CD4-positive, alpha-beta T cell treated with Interleukin-2 at 100 ng/mL for 4 hours (primary cell): ENCODE measurements at regions not wholly inside any gene's neighbourhood (a gene's known extent, or its start where the extent isn't known, plus 50 kb on each side); places are given as distances from the start of the nearest gene placed in this dataset.
A peak's percentile ranks its signal among the peaks of the same experiment; 100 is the strongest.

ENCODE experiments used
- DNase-seq: peaks from one replicate; pipeline ENCODE4 v3.0.0-alpha.2; 2020; ENCODE audit warnings: low spot score

GRCh38 chr13:74084375-74084935, 49.7 kb downstream of the KLF12 start:
- DNase-seq, result no peak

- DNase-seq, result no peak
Measured at GRCh38 chr13:74082741-74083160, 51.5 kb downstream of the KLF12 start.

DNA sequence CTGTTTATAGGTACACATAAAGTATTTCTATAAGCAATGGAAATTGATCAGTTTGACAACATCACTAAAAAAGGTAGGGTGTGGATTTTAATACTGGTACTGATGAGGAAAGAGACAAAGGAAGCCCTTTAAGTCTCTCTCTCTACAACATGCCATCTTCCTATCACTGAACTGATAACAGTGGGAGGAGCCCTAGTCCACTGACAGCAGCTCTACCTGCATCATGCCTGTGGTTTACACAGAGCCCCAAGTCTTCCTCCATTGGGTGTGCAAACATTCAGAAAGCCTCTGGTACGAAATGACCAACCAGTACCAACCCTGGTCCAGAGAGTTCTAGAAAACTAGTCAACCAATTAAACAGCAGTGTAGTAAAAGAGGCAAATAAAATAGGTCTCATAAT, 53.4 kb downstream of the KLF12 start:
- peak; percentile 37 for DNase-seq

- DNase-seq, result no peak
Measured at GRCh38 chr13:74077792-74078191, 56.4 kb downstream of the KLF12 start.

DNA sequence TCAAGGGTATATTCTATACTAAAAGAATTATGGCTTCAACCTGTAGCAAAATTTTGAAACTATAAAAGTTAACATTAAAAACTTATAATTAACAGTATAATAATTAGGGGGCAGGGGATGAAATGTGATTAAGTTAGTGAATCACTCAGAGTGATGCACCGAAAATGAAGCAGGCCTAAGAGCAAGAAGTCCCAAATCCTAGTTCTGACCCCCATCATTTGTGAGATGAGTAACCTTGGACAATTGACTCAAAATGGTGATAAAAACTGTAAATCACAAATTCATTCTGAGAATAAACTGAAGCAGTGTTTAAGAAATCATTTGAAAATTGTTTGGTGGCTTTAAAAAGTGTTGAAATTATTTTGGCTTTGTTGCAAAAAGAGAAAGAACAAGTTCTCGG, 56.8 kb downstream of the KLF12 start:
- DNase-seq, result no peak

DNA sequence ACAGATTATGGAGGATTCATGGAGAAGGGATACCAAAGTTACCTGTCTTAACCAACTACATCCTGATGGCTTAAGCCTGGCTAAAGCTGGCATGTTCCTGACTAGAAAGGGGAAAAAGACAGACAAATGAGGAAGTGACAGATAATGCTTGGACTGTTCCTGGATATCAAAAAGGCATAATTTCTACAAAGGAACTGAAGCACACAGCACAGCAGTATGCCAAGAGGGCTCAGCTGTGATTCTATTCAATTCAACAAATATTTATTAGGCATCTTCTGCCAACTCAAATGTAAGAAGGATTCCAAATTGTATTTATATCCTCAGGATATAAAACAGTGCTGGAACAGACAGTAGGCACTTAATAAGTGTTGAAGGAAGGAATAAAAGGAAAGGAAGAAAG, 59.5 kb downstream of the KLF12 start:
- no peak for DNase-seq

DNA sequence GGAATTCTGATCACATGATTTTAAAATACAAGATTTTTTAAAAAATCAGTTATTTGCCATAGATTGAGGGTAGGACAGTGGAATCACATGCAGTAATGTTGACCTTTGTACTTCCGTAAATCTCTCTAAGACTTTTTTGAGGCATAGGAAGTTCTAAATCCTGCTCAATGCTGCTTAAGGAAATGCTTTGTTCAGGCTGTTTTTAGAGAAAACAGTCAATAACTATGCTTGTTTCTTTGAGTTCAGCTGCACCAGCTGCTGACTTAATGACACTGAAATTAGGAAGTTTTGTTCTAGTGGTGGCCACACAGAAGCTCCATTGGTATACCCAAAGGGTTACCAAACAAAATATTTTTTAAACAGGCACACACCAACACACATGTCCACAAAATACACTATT, 60.9 kb downstream of the KLF12 start:
- DNase-seq, result no peak

GRCh38 chr13:74070513-74070912, 63.7 kb downstream of the KLF12 start:
- no peak for DNase-seq

DNA sequence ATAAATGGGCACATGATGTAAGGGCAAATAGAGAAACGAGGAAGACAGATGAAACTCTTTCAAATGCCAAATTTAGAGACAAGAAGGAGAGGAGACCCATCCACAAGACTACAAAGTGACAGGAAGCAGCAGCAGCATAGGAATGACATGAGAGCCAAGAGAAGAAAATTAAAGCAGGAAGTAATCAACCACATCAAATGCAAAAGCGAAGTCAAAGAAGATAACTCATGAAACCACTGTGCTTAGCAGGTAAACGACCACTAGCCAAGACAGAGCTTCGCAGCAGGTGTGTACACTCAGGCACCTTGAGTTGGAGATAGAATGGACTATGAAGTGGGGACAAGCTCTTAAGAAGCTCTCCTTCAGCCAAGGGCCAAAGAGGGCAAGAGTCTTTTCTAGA, 64.1 kb downstream of the KLF12 start:
- DNase-seq, result peak; percentile 62

- peak; percentile 22 for DNase-seq
Measured at GRCh38 chr13:74068471-74068870, 65.7 kb downstream of the KLF12 start.

- no peak for DNase-seq
Measured at GRCh38 chr13:74067818-74068217, 66.4 kb downstream of the KLF12 start.

DNA sequence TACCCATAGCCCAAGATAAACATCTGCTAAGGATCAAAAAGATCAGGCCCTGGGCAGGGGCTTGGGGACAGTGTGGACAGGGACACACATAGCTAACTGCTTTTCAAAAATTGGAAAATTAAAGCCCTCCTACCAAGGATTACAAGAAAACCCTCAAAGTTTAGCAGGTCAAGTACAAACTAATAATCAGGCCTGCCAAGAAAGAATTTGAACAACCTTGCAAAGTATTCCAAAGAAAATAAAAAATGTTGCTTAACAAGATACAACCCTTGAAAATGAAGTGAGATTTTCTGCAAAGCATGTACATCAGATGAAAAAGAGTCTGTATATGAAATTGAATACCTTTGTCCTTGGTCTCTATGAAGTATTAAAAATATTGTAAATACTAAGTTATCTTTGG, 67.3 kb downstream of the KLF12 start:
- DNase-seq, result no peak

DNA sequence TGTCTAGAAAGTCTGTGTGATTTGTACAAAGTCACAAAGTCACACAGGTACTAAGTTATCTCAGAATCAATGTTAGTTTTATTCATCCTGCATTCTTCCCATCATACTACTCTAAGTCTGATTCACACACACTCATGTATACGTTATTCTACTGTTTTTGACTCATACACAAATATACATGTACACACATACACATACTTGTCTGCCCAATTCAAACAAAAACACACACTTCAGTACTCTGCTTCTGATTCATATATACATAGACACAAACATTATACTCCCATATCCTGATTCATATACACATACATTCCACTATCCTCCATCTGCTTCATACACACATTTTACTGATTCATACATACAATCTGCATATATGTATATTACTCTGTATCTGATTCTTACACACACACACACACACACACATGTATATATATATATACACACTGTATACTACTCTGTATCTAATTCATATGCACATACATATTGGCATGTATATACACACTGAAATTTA, 69.3 kb downstream of the KLF12 start:
- DNase-seq, result no peak

GRCh38 chr13:74063533-74064100, 70.6 kb downstream of the KLF12 start:
- no peak for DNase-seq

- peak; percentile 33 for DNase-seq
Measured at GRCh38 chr13:74062933-74063332, 71.3 kb downstream of the KLF12 start.

- DNase-seq, result peak; percentile 53
Measured at GRCh38 chr13:74061926-74062595, 72.1 kb downstream of the KLF12 start.

DNA sequence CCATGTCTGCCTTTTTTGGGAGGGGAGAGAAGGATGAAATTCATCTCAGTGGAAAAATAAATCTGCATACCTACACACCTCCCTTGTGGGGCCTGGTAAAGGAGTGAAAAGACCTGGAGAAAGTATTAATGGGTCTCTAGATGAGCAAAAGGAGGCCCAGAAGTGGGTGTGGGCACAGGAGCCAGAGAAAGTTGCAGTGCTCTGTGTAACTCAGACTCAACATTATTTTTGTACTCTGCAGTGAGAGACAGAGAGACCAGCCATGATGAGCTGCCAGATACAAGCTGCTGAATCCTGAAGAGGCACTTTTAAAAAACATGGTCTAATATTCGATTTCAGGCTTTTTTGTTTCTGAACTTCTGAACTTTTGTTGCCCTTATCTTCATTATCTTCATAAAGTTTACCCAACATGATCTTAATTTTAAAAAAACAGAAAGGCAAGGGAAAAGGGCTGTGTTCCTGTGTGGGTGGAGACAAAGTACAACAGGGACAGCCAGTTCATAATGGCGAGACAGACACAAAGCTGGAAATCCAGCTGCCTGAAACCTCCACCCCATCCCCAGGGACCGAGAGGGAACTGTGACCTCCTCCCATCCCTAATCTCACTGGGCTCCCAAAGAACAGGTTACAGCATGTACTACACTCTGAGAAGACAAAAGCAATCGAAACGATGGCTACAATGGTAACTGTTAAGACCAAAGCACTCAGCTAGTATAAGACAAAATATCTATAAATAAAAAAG, 77.2 kb downstream of the KLF12 start:
- DNase-seq, result no peak

- no peak for DNase-seq
Measured at GRCh38 chr13:74052402-74052928, 81.7 kb downstream of the KLF12 start.

- DNase-seq, result no peak
Measured at GRCh38 chr13:74048756-74049155, 85.4 kb downstream of the KLF12 start.

GRCh38 chr13:74047931-74048600, 86.1 kb downstream of the KLF12 start:
- no peak for DNase-seq

DNA sequence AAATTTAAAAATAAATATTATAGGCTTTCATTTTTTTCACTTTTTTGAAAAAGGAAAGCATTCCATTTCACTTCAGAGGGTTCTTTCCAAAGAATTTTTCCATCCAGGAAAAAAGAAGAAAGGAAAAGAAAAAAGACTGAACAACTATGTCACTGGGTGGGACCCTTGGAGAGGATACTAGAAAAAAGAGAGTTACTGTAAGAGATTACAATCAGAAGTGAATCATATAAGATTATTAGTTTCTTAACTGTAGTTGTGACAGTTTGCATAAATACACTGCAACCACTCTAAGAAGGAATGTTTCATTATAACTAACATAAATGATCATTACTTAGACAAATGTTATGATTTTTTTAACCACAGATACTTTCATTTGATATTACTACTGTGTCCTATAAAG, 87.8 kb downstream of the KLF12 start:
- DNase-seq, result no peak

DNA sequence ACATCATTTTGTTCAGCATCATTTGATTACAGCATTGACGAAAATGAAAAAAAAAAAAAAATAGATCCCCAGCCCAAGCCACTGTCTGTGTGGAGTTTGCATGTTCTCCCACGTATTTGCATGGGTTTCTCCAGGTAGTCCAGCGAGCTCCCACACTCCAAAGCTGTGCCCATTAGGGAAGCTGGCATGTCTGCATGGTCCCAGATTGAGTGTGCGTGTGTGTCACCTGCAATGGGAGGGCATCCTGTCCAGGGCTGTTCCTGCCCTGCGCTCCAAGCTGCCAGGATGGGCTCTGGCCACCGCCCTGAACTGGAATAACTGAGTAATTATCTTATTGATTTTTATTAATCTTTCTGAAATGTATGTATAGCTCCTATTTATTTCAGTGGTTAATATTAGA, 88.6 kb downstream of the KLF12 start:
- DNase-seq, result no peak
